HG02763 (cell line): ENCODE measurements at regions not wholly inside any gene's neighbourhood (a gene's known extent, or its start where the extent isn't known, plus 50 kb on each side); places are given as distances from the start of the nearest gene placed in this dataset.

ENCODE experiments used
- ATAC-seq: cut with Tn5 transposase; IDR thresholded peaks from one replicate; pipeline ENCODE4 v1.9.1; 2021; ENCODE audit warnings: mild to moderate bottlenecking, moderate library complexity; ENCODE audit not compliant: unreplicated experiment

- no peak for ATAC-seq
Measured at GRCh38 chr3:181134873-181135272, 145.3 kb upstream of the DNAJC19 start.

- ATAC-seq = no peak
Measured at GRCh38 chr3:181133832-181134231, 144.3 kb upstream of the DNAJC19 start.

GRCh38 chr3:181105646-181106045 is 116.1 kb upstream of the DNAJC19 start:
- ATAC-seq = no peak

DNA sequence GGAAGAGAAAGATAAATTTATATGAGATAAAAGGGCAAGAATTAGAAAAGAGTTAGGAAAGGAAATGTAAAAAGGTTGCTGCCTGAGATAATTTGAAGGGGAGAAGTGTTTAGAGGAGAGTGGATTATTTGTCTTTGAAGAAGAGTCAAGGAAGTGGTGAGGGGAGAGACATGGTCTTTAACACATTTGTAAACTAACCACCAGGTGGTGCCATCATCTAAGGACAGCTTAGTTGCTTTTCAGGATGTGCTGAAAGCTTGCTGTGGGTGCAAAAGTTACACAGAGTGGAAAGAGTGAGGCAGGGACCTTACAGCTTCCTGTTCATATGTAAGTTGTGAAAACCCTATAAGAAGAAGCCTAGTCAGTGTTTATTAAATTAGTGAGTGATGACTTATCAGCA is 114.1 kb upstream of the DNAJC19 start:
- ATAC-seq = no peak

DNA sequence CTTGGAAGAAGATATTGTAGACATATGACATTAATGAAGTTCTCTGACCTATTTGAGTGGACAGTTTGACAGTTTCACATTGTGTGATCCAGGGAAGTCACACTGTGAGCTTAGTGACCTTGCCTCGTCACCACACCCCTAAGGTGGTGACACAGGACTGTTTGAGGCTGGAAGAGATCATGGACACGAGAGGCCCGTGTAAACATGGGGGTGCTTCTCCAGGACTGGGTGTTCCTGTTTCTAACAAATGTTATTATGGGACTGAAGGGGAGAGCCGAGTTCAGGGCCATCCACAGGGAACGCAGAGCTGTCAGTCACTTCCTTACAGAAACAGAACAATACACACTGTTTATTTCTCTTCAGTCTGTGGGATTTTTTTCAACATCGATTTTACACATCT is 96.5 kb upstream of the DNAJC19 start:
- ATAC-seq = no peak

DNA sequence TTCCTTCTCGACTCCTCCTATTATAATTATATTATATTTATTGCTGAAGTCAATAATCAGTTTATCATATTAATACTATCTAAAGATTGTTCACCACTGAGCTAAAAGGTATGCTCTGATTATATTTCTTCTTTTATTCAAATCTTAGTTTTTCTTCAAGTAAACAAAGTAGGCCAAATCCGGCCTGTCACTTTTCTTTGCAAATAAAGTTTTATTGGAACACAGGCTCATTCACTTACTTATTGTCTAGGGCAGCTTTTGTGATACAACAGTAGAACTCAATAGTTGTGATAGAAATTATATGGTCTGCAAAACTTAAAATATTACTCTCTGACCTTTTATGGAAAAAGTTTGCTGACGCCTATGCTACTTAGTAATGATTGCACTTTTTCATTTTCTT is 92.4 kb upstream of the DNAJC19 start:
- no peak for ATAC-seq

- ATAC-seq = no peak
Measured at GRCh38 chr3:181076558-181076957, 87.0 kb upstream of the DNAJC19 start.

DNA sequence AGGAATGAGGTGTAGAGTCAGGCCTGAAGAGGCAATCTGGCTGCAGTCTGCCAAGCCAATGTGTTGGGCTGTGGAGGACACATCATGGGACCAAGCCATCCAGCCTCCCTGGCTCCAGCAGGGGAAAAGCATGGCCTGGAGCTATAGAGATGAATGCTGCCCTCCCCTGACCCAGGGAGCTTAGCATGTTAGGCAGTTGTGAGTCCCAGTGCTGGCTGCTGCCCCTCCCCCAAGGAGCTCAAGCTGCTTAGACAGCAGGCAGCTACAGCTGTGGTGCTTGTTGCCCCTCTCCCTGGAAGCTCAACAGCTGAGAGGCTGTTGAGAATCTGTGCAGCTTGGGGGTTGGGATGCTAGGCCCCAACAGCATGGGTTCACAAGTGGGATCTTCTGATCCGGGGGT is 85.6 kb upstream of the DNAJC19 start:
- no peak for ATAC-seq

GRCh38 chr3:181066143-181067087 is 76.9 kb upstream of the DNAJC19 start:
- no peak for ATAC-seq

DNA sequence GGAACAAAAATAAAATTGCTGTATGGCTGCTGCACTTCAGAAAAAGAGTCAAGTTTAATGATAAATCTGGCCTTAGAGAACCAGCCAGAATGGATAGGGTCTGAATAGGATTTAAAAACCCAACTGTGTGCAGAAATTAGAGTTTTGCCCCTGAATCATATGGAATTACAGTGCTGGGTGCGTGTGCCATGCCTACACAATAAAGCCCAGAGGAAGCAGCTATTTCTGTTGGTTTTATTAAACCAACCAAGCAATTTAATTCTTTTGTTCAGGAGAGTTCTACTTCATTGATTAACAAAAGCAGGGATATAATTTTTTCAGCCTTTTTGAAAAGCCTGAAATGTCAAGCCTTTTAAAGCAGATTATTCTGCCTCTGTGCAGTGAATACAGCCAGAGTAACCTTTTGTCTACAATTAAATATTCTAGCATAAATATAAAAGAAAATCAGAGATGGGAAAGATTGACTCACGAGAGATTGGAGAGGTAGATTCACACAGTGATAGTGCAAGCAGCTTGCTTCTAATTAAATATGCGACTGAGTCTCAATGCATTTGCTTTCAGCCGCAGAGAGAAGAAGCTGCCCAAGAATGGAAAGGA is 66.7 kb upstream of the DNAJC19 start:
- no peak for ATAC-seq

GRCh38 chr3:181054538-181054937 is 65.0 kb upstream of the DNAJC19 start:
- no peak for ATAC-seq

DNA sequence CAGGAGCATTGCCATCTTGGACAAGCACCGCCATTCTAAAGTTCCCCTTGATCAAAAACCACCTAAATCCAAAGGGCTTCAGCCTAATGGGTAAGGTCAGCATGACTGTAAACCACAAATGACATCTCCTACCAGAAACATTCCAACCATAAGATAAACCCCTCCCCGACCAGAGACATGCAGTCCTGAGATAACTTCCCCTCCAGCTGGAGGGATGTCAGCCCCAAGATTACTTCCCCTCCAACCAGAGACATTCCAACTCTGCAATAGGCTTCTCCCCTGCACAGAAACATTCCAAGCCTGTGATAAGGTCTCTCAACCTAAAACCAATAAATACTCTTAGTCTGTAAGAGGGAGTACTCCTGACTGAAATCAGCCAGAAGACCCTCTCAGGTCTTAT is 62.7 kb upstream of the DNAJC19 start:
- no peak for ATAC-seq

DNA sequence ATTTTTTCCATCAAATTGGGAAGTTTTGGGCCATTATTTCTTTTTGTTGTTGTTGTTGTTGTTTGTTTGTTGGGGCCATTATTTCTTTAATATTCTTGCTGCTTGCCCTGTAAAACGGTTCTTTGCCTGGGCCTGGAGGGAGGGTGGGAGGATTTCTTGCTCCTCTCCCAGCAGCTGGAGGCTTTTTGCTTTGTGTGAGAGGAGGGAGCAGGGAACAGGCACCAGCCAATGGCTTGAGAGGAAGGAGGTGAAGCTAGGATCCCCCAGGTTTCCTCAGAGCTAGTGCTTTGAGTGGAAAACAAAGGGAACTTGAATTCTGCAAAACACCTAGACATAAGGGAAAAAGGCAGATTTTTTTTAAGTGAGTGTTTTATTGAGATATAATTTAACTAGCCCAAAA is 61.2 kb upstream of the DNAJC19 start:
- no peak for ATAC-seq

DNA sequence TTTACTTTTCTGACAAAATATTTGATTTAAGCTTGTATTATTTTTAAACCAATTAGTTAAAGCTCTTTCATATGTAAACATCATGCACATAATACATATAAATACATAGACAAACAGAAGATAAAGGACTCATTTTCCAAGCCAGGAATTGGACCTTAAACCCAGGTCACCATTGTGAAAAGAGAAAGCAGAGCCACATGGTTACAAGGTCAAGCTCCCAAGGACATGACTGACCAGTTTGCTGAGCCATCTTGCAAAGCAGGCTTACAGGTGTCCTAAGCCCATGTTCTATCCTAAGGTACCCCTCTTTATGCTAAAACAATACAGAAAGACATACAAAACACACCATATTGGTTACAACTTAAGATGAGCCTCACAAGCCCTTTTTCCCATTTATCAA is 50.5 kb upstream of the DNAJC19 start:
- ATAC-seq = no peak
